ENCODE measurements at regions not wholly inside any gene's neighbourhood (a gene's known extent, or its start where the extent isn't known, plus 50 kb on each side); places are given as distances from the start of the nearest gene placed in this dataset.

DNA sequence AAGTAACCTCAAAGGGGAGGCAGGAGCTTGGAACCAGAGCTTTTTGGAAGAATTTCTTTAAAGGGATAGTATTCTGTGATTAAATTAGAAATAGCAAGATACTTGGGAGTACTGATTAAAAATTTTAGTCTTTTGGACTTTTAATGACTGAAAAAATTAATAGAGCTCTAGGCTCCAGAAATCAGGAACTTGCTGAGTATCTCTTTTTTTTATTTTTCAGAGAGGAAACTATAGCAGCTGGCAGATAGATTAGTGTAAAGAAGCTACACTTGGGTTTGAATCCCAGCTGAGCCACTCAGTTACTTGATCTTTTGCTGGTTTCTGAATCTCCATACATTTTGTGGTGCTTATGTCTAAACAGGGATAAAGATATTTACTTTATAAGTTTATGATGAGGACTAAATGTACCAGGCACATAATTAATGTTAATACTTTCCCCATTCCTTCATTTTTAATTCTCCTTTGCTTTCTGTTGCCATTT lies 94.2 kb upstream of the TNC start:
- no peak for TF ChIP-seq POLR2A (IDR thresholded peaks at IDR 0.05)
- TF ChIP-seq, protein P1, sequence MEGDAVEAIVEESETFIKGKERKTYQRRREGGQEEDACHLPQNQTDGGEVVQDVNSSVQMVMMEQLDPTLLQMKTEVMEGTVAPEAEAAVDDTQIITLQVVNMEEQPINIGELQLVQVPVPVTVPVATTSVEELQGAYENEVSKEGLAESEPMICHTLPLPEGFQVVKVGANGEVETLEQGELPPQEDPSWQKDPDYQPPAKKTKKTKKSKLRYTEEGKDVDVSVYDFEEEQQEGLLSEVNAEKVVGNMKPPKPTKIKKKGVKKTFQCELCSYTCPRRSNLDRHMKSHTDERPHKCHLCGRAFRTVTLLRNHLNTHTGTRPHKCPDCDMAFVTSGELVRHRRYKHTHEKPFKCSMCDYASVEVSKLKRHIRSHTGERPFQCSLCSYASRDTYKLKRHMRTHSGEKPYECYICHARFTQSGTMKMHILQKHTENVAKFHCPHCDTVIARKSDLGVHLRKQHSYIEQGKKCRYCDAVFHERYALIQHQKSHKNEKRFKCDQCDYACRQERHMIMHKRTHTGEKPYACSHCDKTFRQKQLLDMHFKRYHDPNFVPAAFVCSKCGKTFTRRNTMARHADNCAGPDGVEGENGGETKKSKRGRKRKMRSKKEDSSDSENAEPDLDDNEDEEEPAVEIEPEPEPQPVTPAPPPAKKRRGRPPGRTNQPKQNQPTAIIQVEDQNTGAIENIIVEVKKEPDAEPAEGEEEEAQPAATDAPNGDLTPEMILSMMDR (IDR thresholded peaks at IDR 0.05) = no peak
